Left renal cortex interstitium (tissue), 4 donors: ENCODE measurements at regions not wholly inside any gene's neighbourhood (a gene's known extent, or its start where the extent isn't known, plus 50 kb on each side); places are given as distances from the start of the nearest gene placed in this dataset.
"Not testable (repeated sequence)": the region's sequence is repeated elsewhere in the genome, so short reads cannot be mapped to it uniquely, and the experiment has no call there.

ENCODE experiments used
- DNase-seq, 4 donors: peaks; one replicate each; pipeline ENCODE4 v3.0.0-alpha.2; 2013; ENCODE audit warnings: low read depth in 4 of 4, low spot score in 2 of 4, missing footprints in 1 of 4

GRCh38 chr2:64867253-64867996 lies 121.8 kb upstream of the SLC1A4 start:
- no peak for DNase-seq

GRCh38 chr2:64869126-64869525 lies 120.1 kb upstream of the SLC1A4 start:
- DNase-seq: no peak

- DNase-seq: peak in 1 of 4 donors; percentile 36
Observed at GRCh38 chr2:64873472-64873924, 115.7 kb upstream of the SLC1A4 start.

- DNase-seq: no peak
Observed at GRCh38 chr2:64874593-64874992, 114.6 kb upstream of the SLC1A4 start.

GRCh38 chr2:64875368-64875767 lies 113.8 kb upstream of the SLC1A4 start:
- DNase-seq: no peak

GRCh38 chr2:64876137-64876647 lies 113.0 kb upstream of the SLC1A4 start:
- DNase-seq: no peak

GRCh38 chr2:64879745-64880144 lies 109.5 kb upstream of the SLC1A4 start:
- no peak for DNase-seq

- no peak for DNase-seq
Observed at GRCh38 chr2:64880193-64880951, 108.8 kb upstream of the SLC1A4 start.

- DNase-seq: no peak
Observed at GRCh38 chr2:64881037-64881492, 108.1 kb upstream of the SLC1A4 start.

GRCh38 chr2:64887565-64887964 lies 101.6 kb upstream of the SLC1A4 start:
- no peak for DNase-seq

GRCh38 chr2:64888591-64889309 lies 100.4 kb upstream of the SLC1A4 start:
- no peak for DNase-seq

- DNase-seq: no peak
Observed at GRCh38 chr2:64889803-64890202, 99.4 kb upstream of the SLC1A4 start.

GRCh38 chr2:64896572-64896971 lies 92.6 kb upstream of the SLC1A4 start:
- DNase-seq: not testable (repeated sequence)

- DNase-seq: no peak
Observed at GRCh38 chr2:64899081-64899865, 89.9 kb upstream of the SLC1A4 start.

GRCh38 chr2:64899876-64900275 lies 89.3 kb upstream of the SLC1A4 start:
- DNase-seq: not testable (repeated sequence)

- DNase-seq: no peak
Observed at GRCh38 chr2:64904413-64905329, 84.5 kb upstream of the SLC1A4 start.

- DNase-seq: no peak
Observed at GRCh38 chr2:64905338-64906024, 83.7 kb upstream of the SLC1A4 start.

- DNase-seq: no peak
Observed at GRCh38 chr2:64906853-64907536, 82.2 kb upstream of the SLC1A4 start.
